ENCODE measurements at regions not wholly inside any gene's neighbourhood (a gene's known extent, or its start where the extent isn't known, plus 50 kb on each side); places are given as distances from the start of the nearest gene placed in this dataset.
A peak's percentile ranks its signal among the peaks of the same experiment; 100 is the strongest.

DNA sequence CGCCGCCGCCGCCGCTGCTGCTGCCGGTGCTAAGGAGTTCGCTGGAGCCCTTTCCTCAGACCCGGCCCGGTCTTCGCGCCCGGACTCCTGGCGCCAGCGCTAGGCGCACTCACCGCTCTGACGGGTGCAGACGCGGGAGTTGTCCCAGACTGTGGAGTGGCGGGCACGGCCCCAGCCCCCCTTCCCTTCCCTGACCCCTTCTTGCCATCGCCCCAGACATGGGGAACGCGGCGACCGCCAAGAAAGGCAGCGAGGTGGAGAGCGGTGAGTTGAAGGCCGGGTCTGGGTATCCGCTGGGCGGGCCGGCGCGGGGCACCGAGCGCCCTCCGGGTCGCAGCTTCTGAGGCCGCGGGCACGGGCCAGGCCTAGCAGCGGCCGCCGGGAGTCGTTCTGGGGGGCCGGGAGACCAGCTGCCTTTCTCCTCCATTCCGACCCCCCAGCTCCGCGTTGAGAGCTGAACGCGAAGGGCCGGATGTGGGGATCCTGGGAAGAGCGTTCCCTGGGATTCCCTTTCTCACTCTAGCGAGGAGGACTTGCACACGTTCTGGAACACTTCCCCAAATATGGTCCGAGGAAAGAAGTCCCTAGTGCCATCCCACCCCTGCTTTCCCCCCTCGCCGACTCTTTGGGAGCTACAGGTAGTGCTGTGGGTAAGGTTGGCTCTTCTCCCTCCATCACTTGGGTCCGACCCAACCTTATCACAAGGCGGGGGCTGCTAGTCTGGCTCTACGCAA is 65.8 kb upstream of the PRKACB start:
- peaks cover 10% of the 10 kb centered on the region for H3K4me1 ChIP-seq (ENCODE audit: insufficient read depth, low read length)
- Mint-ChIP-seq H3K4me3 (peak overlapping the region; percentile 86 to 95 (median 89)), H3K27me3 (no peaks in the 10 kb centered on the region), H3K9me3 (no peaks in the 10 kb centered on the region), H3K36me3 (peaks cover 0 to 11% (median 0%) of the 10 kb centered on the region in 3 donors), H3K4me1 (peaks cover 14 to 28% (median 21%) of the 10 kb centered on the region in 3 donors), H3K27ac (peak overlapping the region; percentile 15 to 87 (median 80))
- H3K36me3 ChIP-seq (ENCODE audit: insufficient read depth, low read length) = no peaks in the 10 kb centered on the region
- ChIA-PET POLR2A (interaction anchor here (0.7 to 1.8 kb wide), 3 partner anchors 12 to 66 kb away, joined by 3 to 7 read pairs (median 6); partner anchors contain the start of gene PRKACB), CTCF (interaction anchor here (1.0 to 2.4 kb wide), 3 partner anchors 9 to 66 kb away, joined by 4 to 11 read pairs (median 4); partner anchors contain the start of gene PRKACB)
- H3K27ac ChIP-seq (ENCODE audit: low read depth, low read length) = peak overlapping the region; percentile 55
- peak in 2 of 5 donors; percentile 3 to 6 for DNase-seq
- H3K9me3 ChIP-seq (ENCODE audit: low read length) = no peaks in the 10 kb centered on the region
- H3K27me3 ChIP-seq (ENCODE audit: insufficient read depth, low read length, poor library complexity, severe bottlenecking) = no peaks in the 10 kb centered on the region
- peak overlapping the region; percentile 74 for H3K4me3 ChIP-seq (ENCODE audit: low read length)

- H3K9me3 Mint-ChIP-seq = no peaks in the 10 kb centered on the region
- no peaks in the 10 kb centered on the region for H3K27me3 ChIP-seq (ENCODE audit: insufficient read depth, low read length, poor library complexity, severe bottlenecking)
- POLR2A ChIA-PET = interaction anchor here (1.4 to 1.8 kb wide), 2 partner anchors 12 to 67 kb away, joined by 6 to 7 read pairs; partner anchors contain the start of gene PRKACB
- H3K4me1 ChIP-seq (ENCODE audit: insufficient read depth, low read length) = peaks cover 10% of the 10 kb centered on the region
- CTCF ChIA-PET = interaction anchor here (1.0 to 2.4 kb wide), 3 partner anchors 10 to 66 kb away, joined by 4 to 11 read pairs (median 4); partner anchors contain the start of gene PRKACB
- peak overlapping the region; percentile 86 to 95 (median 90) for H3K4me3 Mint-ChIP-seq
- peaks cover 14 to 28% (median 21%) of the 10 kb centered on the region in 3 donors for H3K4me1 Mint-ChIP-seq
- peaks cover 0 to 11% (median 0%) of the 10 kb centered on the region in 3 donors for H3K36me3 Mint-ChIP-seq
- H3K4me3 ChIP-seq (ENCODE audit: low read length) = peak overlapping the region; percentile 54
- no peaks in the 10 kb centered on the region for H3K36me3 ChIP-seq (ENCODE audit: insufficient read depth, low read length)
- no peaks in the 10 kb centered on the region for H3K27me3 Mint-ChIP-seq
- H3K9me3 ChIP-seq (ENCODE audit: low read length) = no peaks in the 10 kb centered on the region
- H3K27ac Mint-ChIP-seq = peak overlapping the region; percentile 83 to 93 (median 92)
- peak; percentile 64 to 85 (median 80) for DNase-seq
- peak overlapping the region; percentile 62 for H3K27ac ChIP-seq (ENCODE audit: low read depth, low read length)
These were observed 66.5 kb upstream of the PRKACB start for GRCh38 chr1:84077476-84078107.

DNA sequence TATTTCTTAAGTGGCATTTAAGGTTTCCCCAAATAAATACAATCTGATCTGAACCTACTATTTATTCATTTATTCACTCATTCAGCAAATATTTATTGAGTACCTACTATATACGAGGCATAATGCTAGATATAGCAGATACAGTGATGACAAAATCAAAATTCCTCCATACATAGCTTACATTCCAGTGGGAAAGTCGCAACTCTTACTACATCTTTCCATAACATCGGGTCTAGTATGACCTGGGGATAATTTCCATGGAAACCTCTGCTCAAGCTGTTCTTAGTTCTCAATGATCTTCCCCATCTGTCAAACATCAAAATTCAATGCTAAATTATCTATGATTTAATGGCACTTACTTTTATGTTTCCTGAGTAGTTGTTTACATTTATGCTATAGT is 70.8 kb upstream of the PRKACB start:
- peaks cover 0 to 8% (median 6%) of the 10 kb centered on the region in 3 donors for H3K36me3 Mint-ChIP-seq
- peaks cover 9 to 13% (median 11%) of the 10 kb centered on the region in 5 donors for H3K9me3 Mint-ChIP-seq
- no peak for DNase-seq
- CTCF ChIA-PET = no interaction called here
- POLR2A ChIA-PET = no interaction called here
- peaks cover 5% of the 10 kb centered on the region for H3K9me3 ChIP-seq (ENCODE audit: low read length)
- H3K4me3 ChIP-seq (ENCODE audit: low read length) = no peak overlapping the region
- no peak overlapping the region for H3K4me3 Mint-ChIP-seq
- H3K4me1 ChIP-seq (ENCODE audit: insufficient read depth, low read length) = no peaks in the 10 kb centered on the region
- H3K27me3 ChIP-seq (ENCODE audit: insufficient read depth, low read length, poor library complexity, severe bottlenecking) = no peaks in the 10 kb centered on the region
- H3K27ac Mint-ChIP-seq = no peak overlapping the region
- H3K27me3 Mint-ChIP-seq = peaks cover 2 to 11% of the 10 kb centered on the region in 2 donors
- H3K36me3 ChIP-seq (ENCODE audit: insufficient read depth, low read length) = no peaks in the 10 kb centered on the region
- H3K27ac ChIP-seq (ENCODE audit: low read depth, low read length) = no peak overlapping the region
- H3K4me1 Mint-ChIP-seq = peaks cover 6 to 12% (median 9%) of the 10 kb centered on the region in 3 donors

GRCh38 chr1:84069236-84069845 is 70.4 kb upstream of the TTLL7 start:
- H3K4me1 ChIP-seq (ENCODE audit: insufficient read depth, low read length) = no peaks in the 10 kb centered on the region
- H3K9me3 ChIP-seq (ENCODE audit: low read length) = peaks cover 5% of the 10 kb centered on the region
- Mint-ChIP-seq H3K36me3 (peaks cover 0 to 8% (median 0%) of the 10 kb centered on the region in 3 donors), H3K27me3 (peaks cover 9 to 36% of the 10 kb centered on the region in 2 donors), H3K4me3 (no peak overlapping the region), H3K27ac (no peak overlapping the region), H3K9me3 (peaks cover 9 to 13% (median 11%) of the 10 kb centered on the region in 5 donors), H3K4me1 (no peaks in the 10 kb centered on the region)
- no peaks in the 10 kb centered on the region for H3K36me3 ChIP-seq (ENCODE audit: insufficient read depth, low read length)
- H3K27me3 ChIP-seq (ENCODE audit: insufficient read depth, low read length, poor library complexity, severe bottlenecking) = no peaks in the 10 kb centered on the region
- POLR2A ChIA-PET = no interaction called here
- no peak overlapping the region for H3K4me3 ChIP-seq (ENCODE audit: low read length)
- H3K27ac ChIP-seq (ENCODE audit: low read depth, low read length) = no peak overlapping the region
- DNase-seq = no peak
- CTCF ChIA-PET = no interaction called here

GRCh38 chr1:84062496-84062895 is 63.6 kb upstream of the TTLL7 start:
- Histone ChIP-seq H3K27me3 (ENCODE audit: insufficient read depth, low read length, poor library complexity, severe bottlenecking) (no peaks in the 10 kb centered on the region), H3K27ac (ENCODE audit: low read depth, low read length) (no peak overlapping the region), H3K4me1 (ENCODE audit: insufficient read depth, low read length) (no peaks in the 10 kb centered on the region), H3K4me3 (ENCODE audit: low read length) (no peak overlapping the region), H3K9me3 (ENCODE audit: low read length) (no peaks in the 10 kb centered on the region), H3K36me3 (ENCODE audit: insufficient read depth, low read length) (no peaks in the 10 kb centered on the region)
- Mint-ChIP-seq H3K4me1 (no peaks in the 10 kb centered on the region), H3K4me3 (no peak overlapping the region), H3K9me3 (no peaks in the 10 kb centered on the region), H3K27ac (no peak overlapping the region), H3K27me3 (peaks cover 17 to 34% of the 10 kb centered on the region in 2 donors), H3K36me3 (no peaks in the 10 kb centered on the region)
- no peak for DNase-seq
- CTCF ChIA-PET = no interaction called here
- POLR2A ChIA-PET = no interaction called here

- H3K9me3 Mint-ChIP-seq = no peaks in the 10 kb centered on the region
- H3K4me1 Mint-ChIP-seq = no peaks in the 10 kb centered on the region
- Histone ChIP-seq H3K9me3 (ENCODE audit: low read length) (no peaks in the 10 kb centered on the region), H3K4me3 (ENCODE audit: low read length) (no peak overlapping the region), H3K36me3 (ENCODE audit: insufficient read depth, low read length) (no peaks in the 10 kb centered on the region), H3K4me1 (ENCODE audit: insufficient read depth, low read length) (no peaks in the 10 kb centered on the region), H3K27ac (ENCODE audit: low read depth, low read length) (no peak overlapping the region), H3K27me3 (ENCODE audit: insufficient read depth, low read length, poor library complexity, severe bottlenecking) (no peaks in the 10 kb centered on the region)
- H3K27ac Mint-ChIP-seq = no peak overlapping the region
- H3K36me3 Mint-ChIP-seq = no peaks in the 10 kb centered on the region
- DNase-seq = no peak
- peaks cover 17 to 26% of the 10 kb centered on the region in 2 donors for H3K27me3 Mint-ChIP-seq
- ChIA-PET CTCF (interaction anchor here (0.6 to 0.9 kb wide), 3 partner anchors 9 to 11 kb away, joined by 3 read pairs; no protein-coding TSS in a partner anchor), POLR2A (interaction anchor here (0.6 kb wide), 1 partner anchor 17 kb away, joined by 3 read pairs; no protein-coding TSS in a partner anchor)
- H3K4me3 Mint-ChIP-seq = no peak overlapping the region
These were observed 62.4 kb upstream of the TTLL7 start for GRCh38 chr1:84061336-84061735.

DNA sequence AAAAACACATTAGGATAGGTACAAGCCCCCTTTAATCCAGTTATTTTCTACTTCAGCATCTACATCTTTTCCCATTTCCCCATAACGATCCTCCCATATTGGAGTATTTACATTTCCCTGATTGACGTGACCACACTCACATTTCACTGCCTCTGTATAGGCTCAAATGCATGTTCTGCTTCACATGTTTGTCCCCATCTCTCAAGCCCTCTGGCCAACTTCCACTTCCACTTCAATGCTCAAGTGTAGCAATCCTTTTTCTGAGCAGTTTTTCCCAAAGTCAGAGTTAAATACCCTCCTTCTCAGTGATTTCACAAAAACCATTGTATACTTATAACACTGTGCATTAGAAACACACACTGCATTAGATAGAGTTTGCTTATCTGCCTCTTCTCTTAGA is 61.8 kb upstream of the TTLL7 start:
- H3K27ac Mint-ChIP-seq = no peak overlapping the region
- H3K27me3 Mint-ChIP-seq = peaks cover 17 to 25% of the 10 kb centered on the region in 2 donors

More for the DNA sequence above, 61.8 kb upstream of the TTLL7 start:
- Mint-ChIP-seq H3K4me3 (no peak overlapping the region), H3K4me1 (no peaks in the 10 kb centered on the region), H3K9me3 (no peaks in the 10 kb centered on the region), H3K36me3 (no peaks in the 10 kb centered on the region)
- no peaks in the 10 kb centered on the region for H3K36me3 ChIP-seq (ENCODE audit: insufficient read depth, low read length)
- H3K27me3 ChIP-seq (ENCODE audit: insufficient read depth, low read length, poor library complexity, severe bottlenecking) = no peaks in the 10 kb centered on the region
- no peak overlapping the region for H3K4me3 ChIP-seq (ENCODE audit: low read length)
- DNase-seq = no peak
- H3K27ac ChIP-seq (ENCODE audit: low read depth, low read length) = no peak overlapping the region
- CTCF ChIA-PET = interaction anchor here (1.2 kb wide), 1 partner anchor 22 kb away, joined by 4 read pairs; no protein-coding TSS in a partner anchor
- no peaks in the 10 kb centered on the region for H3K4me1 ChIP-seq (ENCODE audit: insufficient read depth, low read length)
- no peaks in the 10 kb centered on the region for H3K9me3 ChIP-seq (ENCODE audit: low read length)
- POLR2A ChIA-PET = interaction anchor here (0.6 kb wide), 1 partner anchor 18 kb away, joined by 3 read pairs; no protein-coding TSS in a partner anchor

Measured in CD8-positive, alpha-beta memory T cell (primary cell).